IMR-90 (cell line): ENCODE measurements at regions not wholly inside any gene's neighbourhood (a gene's known extent, or its start where the extent isn't known, plus 50 kb on each side); places are given as distances from the start of the nearest gene placed in this dataset.

Experiments used
- ATAC-seq: fragments of 200-7000 bp; cut with Tn5 transposase; 2 replicates; pipeline ENCODE4 v1.9.1; 2020; ENCODE audit warnings: low read depth, mild to moderate bottlenecking, moderate library complexity
- BruUV-seq: library from RNA; stranded (reverse); fragments of 400-500 nt; replicated peaks from 2 replicates; lab custom pipeline; 2021; lab: Mats Ljungman, UMichigan
- CTCF ChIA-PET: fragments of 300-600 bp; formaldehyde crosslinking; extraction: SDS; loops from one replicate; lab custom pipeline; 2021; ENCODE audit warnings: antibody characterized with exemption; lab: Yijun Ruan, JAX
- POLR2A ChIA-PET: fragments of 300-600 bp; sonication (Branson Sonifier 250); formaldehyde crosslinking; loops from one replicate; lab custom pipeline; 2022; ENCODE audit warnings: antibody characterized with exemption; ENCODE audit not compliant: unreplicated experiment; lab: Charles Lee
- DNase-seq: peaks from one replicate; pipeline ENCODE4 v3.0.0; 2013
- H2AFZ ChIP-seq: replicated peaks from 2 replicates; pipeline ENCODE3; 2013; ENCODE audit warnings: low read length, mild to moderate bottlenecking; ENCODE audit not compliant: poor library complexity
- H2AK5ac ChIP-seq: 2 replicates; pipeline ENCODE4 v1.6.1; 2013; ENCODE audit warnings: low read depth, low read length, inconsistent platforms
- H2AK9ac ChIP-seq: replicated peaks from 2 replicates; pipeline ENCODE3; 2013; ENCODE audit warnings: mild to moderate bottlenecking, low read depth, low read length, moderate library complexity; ENCODE audit not compliant: poor library complexity
- H2BK120ac ChIP-seq: 2 replicates; pipeline ENCODE4 v1.6.1; 2013; ENCODE audit warnings: low read depth, low read length, inconsistent platforms
- H2BK15ac ChIP-seq: 3 replicates; pipeline ENCODE4 v1.6.1; 2013; ENCODE audit warnings: low read depth, low read length, inconsistent platforms
- H2BK20ac ChIP-seq: 2 replicates; pipeline ENCODE4 v1.6.1; 2013; ENCODE audit warnings: low read depth, mild to moderate bottlenecking, inconsistent platforms, low read length, moderate library complexity
- H2BK5ac ChIP-seq: 2 replicates; pipeline ENCODE4 v1.6.1; 2013; ENCODE audit warnings: mild to moderate bottlenecking, low read depth, low read length, inconsistent platforms; ENCODE audit not compliant: poor library complexity, severe bottlenecking
- H3K14ac ChIP-seq: replicated peaks from 2 replicates; pipeline ENCODE4 v1.6.1; 2013; ENCODE audit warnings: low read depth, low read length, inconsistent platforms
- H3K18ac ChIP-seq: 2 replicates; pipeline ENCODE4 v1.6.1; 2013; ENCODE audit warnings: low read depth, low read length, control low read depth
- H3K23ac ChIP-seq: 2 replicates; pipeline ENCODE4 v1.6.1; 2013; ENCODE audit warnings: low read depth, low read length, inconsistent platforms
- H3K27ac ChIP-seq: 2 replicates; pipeline ENCODE4 v1.5.1; 2013; ENCODE audit warnings: mild to moderate bottlenecking, control low read depth, low read length; ENCODE audit not compliant: insufficient read depth
- H3K27me3 ChIP-seq: 2 replicates; pipeline ENCODE4 v1.6.1; 2013; ENCODE audit warnings: low read length; ENCODE audit not compliant: control insufficient read depth, insufficient read depth
- H3K36me3 ChIP-seq: 2 replicates; pipeline ENCODE4 v1.6.1; 2013; ENCODE audit warnings: low read length, mixed read lengths; ENCODE audit not compliant: control insufficient read depth, insufficient read depth
- H3K4ac ChIP-seq: 2 replicates; pipeline ENCODE4 v1.6.1; 2013; ENCODE audit warnings: low read depth, low read length, inconsistent platforms
- H3K4me1 ChIP-seq: 2 replicates; pipeline ENCODE4 v1.6.1; 2013; ENCODE audit warnings: low read length, mixed read lengths; ENCODE audit not compliant: control insufficient read depth, insufficient read depth
- H3K4me2 ChIP-seq: 2 replicates; pipeline ENCODE4 v1.6.1; 2013; ENCODE audit warnings: low read depth, mild to moderate bottlenecking, control low read depth, low read length, moderate library complexity
- H3K4me3 ChIP-seq: 2 replicates; pipeline ENCODE4 v1.5.1; 2013; ENCODE audit warnings: low read depth, mild to moderate bottlenecking, control low read depth, low read length, moderate library complexity; ENCODE audit not compliant: insufficient read depth
- H3K56ac ChIP-seq: 2 replicates; pipeline ENCODE4 v1.6.1; 2013; ENCODE audit warnings: low read length, inconsistent platforms; ENCODE audit not compliant: insufficient read depth; ENCODE audit errors: extremely low read depth
- H3K79me1 ChIP-seq, 2 experiments: 2 replicates each; pipeline ENCODE4 v1.6.1; 2013; ENCODE audit warnings: low read length in 2 of 2, inconsistent platforms in 1 of 2, low read depth in 1 of 2
- H3K9ac ChIP-seq: 2 replicates; pipeline ENCODE4 v1.6.1; 2013; ENCODE audit warnings: low read depth, low read length, control low read depth
- H3K9me1 ChIP-seq: 2 replicates; pipeline ENCODE4 v1.6.1; 2013; ENCODE audit warnings: low read length, inconsistent platforms; ENCODE audit not compliant: insufficient read depth
- H3K9me3 ChIP-seq: 2 replicates; pipeline ENCODE4 v1.6.1; 2013; ENCODE audit warnings: low read length; ENCODE audit not compliant: control insufficient read depth, insufficient read depth
- H4K20me1 ChIP-seq: 2 replicates; pipeline ENCODE4 v1.6.1; 2013; ENCODE audit warnings: low read length, inconsistent platforms; ENCODE audit not compliant: insufficient read depth
- H4K5ac ChIP-seq: 2 replicates; pipeline ENCODE4 v1.6.1; 2013; ENCODE audit warnings: mild to moderate bottlenecking, low read depth, low read length, control low read depth
- H4K8ac ChIP-seq, 2 experiments: 2 replicates each; pipeline ENCODE4 v1.6.1; 2013; ENCODE audit warnings: low read depth in 2 of 2, low read length in 2 of 2, control low read depth in 1 of 2, inconsistent platforms in 1 of 2
- H4K91ac ChIP-seq: 2 replicates; pipeline ENCODE4 v1.6.1; 2013; ENCODE audit warnings: low read depth, low read length, inconsistent platforms; ENCODE audit not compliant: insufficient read depth
- BHLHE40 ChIP-seq: fragments of 150-350 bp; IDR thresholded peaks from 2 replicates; pipeline ENCODE4 v1.6.1; 2016; ENCODE audit warnings: mild to moderate bottlenecking, low read depth, low read length
- CEBPB ChIP-seq: IDR thresholded peaks from 2 replicates; pipeline ENCODE4 v1.6.1; 2012; ENCODE audit warnings: low read depth, low read length, improper control_type of control experiment
- CHD1 ChIP-seq: IDR thresholded peaks from 2 replicates; pipeline ENCODE4 v1.6.1; 2012; ENCODE audit warnings: low read depth, low read length, improper control_type of control experiment
- CTCF ChIP-seq: conservative IDR thresholded peaks from 2 replicates; pipeline ENCODE4 v1.5.1; 2012; ENCODE audit warnings: mild to moderate bottlenecking, low read depth, low read length, improper control_type of control experiment
- ELK1 ChIP-seq: fragments of 150-350 bp; IDR thresholded peaks from 2 replicates; pipeline ENCODE4 v1.6.1; 2016; ENCODE audit warnings: low read depth, mild to moderate bottlenecking, low read length, moderate library complexity, borderline replicate concordance
- FOS ChIP-seq: fragments of 150-350 bp; IDR thresholded peaks from 2 replicates; pipeline ENCODE4 v1.6.1; 2016; ENCODE audit warnings: low read depth, low read length
- MAFK ChIP-seq: IDR thresholded peaks from 2 replicates; pipeline ENCODE4 v1.6.1; 2012; ENCODE audit warnings: low read depth, low read length, improper control_type of control experiment
- MAZ ChIP-seq: IDR thresholded peaks from 2 replicates; pipeline ENCODE4 v1.6.1; 2012; ENCODE audit warnings: low read depth, mild to moderate bottlenecking, low read length, improper control_type of control experiment, moderate library complexity, borderline replicate concordance
- MXI1 ChIP-seq: IDR thresholded peaks from 2 replicates; pipeline ENCODE4 v1.6.1; 2012; ENCODE audit warnings: low read depth, mild to moderate bottlenecking, low read length, moderate library complexity, borderline replicate concordance
- NFE2L2 ChIP-seq: fragments of 150-350 bp; IDR thresholded peaks from 2 replicates; pipeline ENCODE4 v1.6.1; 2016; ENCODE audit warnings: low read depth, mild to moderate bottlenecking, low read length
- POLR2A ChIP-seq: IDR thresholded peaks from 2 replicates; pipeline ENCODE4 v1.6.1; 2012; ENCODE audit warnings: mild to moderate bottlenecking, low read depth, low read length
- RAD21 ChIP-seq: IDR thresholded peaks from 2 replicates; pipeline ENCODE4 v1.6.1; 2012; ENCODE audit warnings: low read length, improper control_type of control experiment
- RCOR1 ChIP-seq: IDR thresholded peaks from 2 replicates; pipeline ENCODE4 v1.6.1; 2012; ENCODE audit warnings: mild to moderate bottlenecking, low read length, improper control_type of control experiment; ENCODE audit not compliant: insufficient replicate concordance
- RFX5 ChIP-seq: IDR thresholded peaks from 2 replicates; pipeline ENCODE4 v1.8.0; 2012; ENCODE audit warnings: low read depth, mild to moderate bottlenecking, low read length, moderate library complexity
- SMC3 ChIP-seq: fragments of 150-350 bp; IDR thresholded peaks from 2 replicates; pipeline ENCODE4 v1.6.1; 2016; ENCODE audit warnings: low read depth, mild to moderate bottlenecking, antibody characterized with exemption, low read length, moderate library complexity
- WGBS, 2 experiments: methylation state at CpG; one replicate each; pipeline versions ENCODE4 v1.1.5 to v1.1.7; 2013; ENCODE audit warnings: missing lambda C conversion rate in 2 of 2; ENCODE audit not compliant: insufficient read length in 1 of 2; ENCODE audit errors: extremely low coverage in 2 of 2; 5-methylcytosine and 5-hydroxymethylcytosine counted together
- dilution Hi-C: fragments of 300-500 bp; cut with HindIII; formaldehyde crosslinking; loops from one replicate; pipeline ENCODE4 v1.14.3; 2018; ENCODE audit warnings: low sequenced_read_pairs; ENCODE audit not compliant: unreplicated experiment
- in situ Hi-C: fragments of 300-500 bp; cut with MboI; formaldehyde crosslinking; loops from 3 replicates; pipeline ENCODE4 v1.14.3; 2019; ENCODE audit warnings: low sequenced_read_pairs, inconsistent platforms, mixed read lengths
- intact Hi-C: fragments of 100-400 bp; cut with micrococcal nuclease; formaldehyde crosslinking; loops from 2 replicates; pipeline ENCODE4 v1.10.0; 2022
- TF ChIP-seq, protein P1 (sequence below): fragments of 150-350 bp; IDR thresholded peaks from 2 replicates; pipeline ENCODE4 v1.6.1; 2017; ENCODE audit warnings: mild to moderate bottlenecking, antibody characterized with exemption, low read length, low read depth

DNA sequence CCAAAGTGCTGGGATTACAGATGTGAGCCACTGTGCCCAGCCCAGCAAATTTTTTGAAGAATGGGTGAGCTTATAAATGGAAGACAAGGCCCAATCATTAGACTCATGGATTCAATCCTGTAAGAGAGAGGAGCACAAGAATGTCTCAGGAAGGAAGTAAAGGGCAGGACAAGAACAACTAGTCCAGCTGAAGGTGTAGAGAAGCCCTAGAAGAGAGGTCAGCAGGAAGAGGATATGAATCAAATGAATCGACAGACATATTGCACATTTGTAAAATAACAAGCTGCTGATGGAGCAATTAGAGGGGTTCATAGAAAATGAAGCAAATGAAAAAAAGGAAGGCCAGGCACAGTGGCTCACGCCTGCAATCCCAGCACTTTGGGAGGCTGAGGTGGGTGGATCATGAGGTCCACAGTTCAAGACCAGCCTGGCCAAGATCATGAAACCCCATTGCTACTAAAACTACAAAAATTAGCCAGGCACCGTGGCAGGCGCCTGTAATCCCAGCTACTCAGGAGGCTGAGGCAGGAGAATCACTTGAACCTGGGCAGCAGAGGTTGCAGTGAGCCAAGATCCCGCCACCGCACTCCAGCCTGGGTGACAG is 74.9 kb downstream of the MIS18A start:
- ATAC-seq (no peak), DNase-seq (no peak)
- Histone ChIP-seq H4K8ac (no peak overlapping the region), H3K4me3 (no peak overlapping the region), H2BK120ac (no peak overlapping the region), H3K9me3 (no peaks in the 10 kb centered on the region), H3K36me3 (no peaks in the 10 kb centered on the region), H2AK9ac (no peak overlapping the region), H3K23ac (no peak overlapping the region), H3K79me1 (no peaks in the 10 kb centered on the region), H3K56ac (no peak overlapping the region), H3K9ac (no peak overlapping the region), H2AFZ (no peak overlapping the region), H4K5ac (no peak overlapping the region), H3K27me3 (no peaks in the 10 kb centered on the region), H2AK5ac (no peak overlapping the region), H2BK15ac (no peak overlapping the region), H3K14ac (no peak overlapping the region), H3K4ac (no peak overlapping the region), H3K27ac (no peak overlapping the region), H3K4me1 (no peaks in the 10 kb centered on the region), H4K91ac (no peak overlapping the region), H3K4me2 (no peak overlapping the region), H3K9me1 (no peaks in the 10 kb centered on the region), H2BK20ac (no peak overlapping the region), H4K20me1 (no peaks in the 10 kb centered on the region), H2BK5ac (no peak overlapping the region), H3K18ac (no peak overlapping the region)
- no TSS peak for BruUV-seq
- no peak for TF ChIP-seq SMC3
- no peak for TF ChIP-seq RFX5
- TF ChIP-seq RCOR1, result no peak
- TF ChIP-seq RAD21, result no peak
- TF ChIP-seq BHLHE40, result no peak
- TF ChIP-seq MAFK, result no peak
- TF ChIP-seq NFE2L2, result no peak
- no peak for TF ChIP-seq CHD1
- TF ChIP-seq CTCF, result no peak
- no peak for TF ChIP-seq FOS
- no peak for TF ChIP-seq MXI1
- no peak for TF ChIP-seq ELK1
- no peak for TF ChIP-seq POLR2A
- no peak for TF ChIP-seq CEBPB
- TF ChIP-seq, protein P1, sequence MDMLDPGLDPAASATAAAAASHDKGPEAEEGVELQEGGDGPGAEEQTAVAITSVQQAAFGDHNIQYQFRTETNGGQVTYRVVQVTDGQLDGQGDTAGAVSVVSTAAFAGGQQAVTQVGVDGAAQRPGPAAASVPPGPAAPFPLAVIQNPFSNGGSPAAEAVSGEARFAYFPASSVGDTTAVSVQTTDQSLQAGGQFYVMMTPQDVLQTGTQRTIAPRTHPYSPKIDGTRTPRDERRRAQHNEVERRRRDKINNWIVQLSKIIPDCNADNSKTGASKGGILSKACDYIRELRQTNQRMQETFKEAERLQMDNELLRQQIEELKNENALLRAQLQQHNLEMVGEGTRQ, result no peak
- TF ChIP-seq MAZ, result no peak
- whole genome bisulfite sequencing, 2 experiments, result 89% methylated on average over 3 of the region's 6 CpGs; no CpG with 5 or more reads in 1 of the 2 experiments
- intact Hi-C loops (no loop called here), in situ Hi-C loops (no loop called here), dilution Hi-C loops (no loop called here)
- POLR2A ChIA-PET, result no interaction called here
- CTCF ChIA-PET, result interaction anchor here (0.6 kb wide), 1 partner anchor 84 kb away, joined by 3 read pairs; no protein-coding TSS in a partner anchor
